ENCODE measurements at regions not wholly inside any gene's neighbourhood (a gene's known extent, or its start where the extent isn't known, plus 50 kb on each side); places are given as distances from the start of the nearest gene placed in this dataset.

- H2BK5ac ChIP-seq (ENCODE audit: low read length), result no peak overlapping the region
- no peak overlapping the region for H2BK15ac ChIP-seq (ENCODE audit: low read length)
- no peak overlapping the region for H2AFZ ChIP-seq (ENCODE audit: low read length)
- WGBS, 2 donors (ENCODE audit: extremely low coverage in 2 of 2, insufficient read length in 2 of 2, insufficient replicate concordance in 1 of 2), result no CpG with 5 or more reads among the region's 1 CpG
- H3K27ac ChIP-seq (replicated peaks; ENCODE audit: low read length), result no peak overlapping the region
- H3K23ac ChIP-seq (ENCODE audit: low read depth, low read length, poor library complexity), result no peak overlapping the region
- no peak overlapping the region for H3K4me2 ChIP-seq (ENCODE audit: insufficient read depth, low read length, poor library complexity, severe bottlenecking)
- H3K18ac ChIP-seq (ENCODE audit: low read length), result no peak overlapping the region
- no peaks in the 10 kb centered on the region for H3K27me3 ChIP-seq (ENCODE audit: control insufficient read depth in 3 of 3, insufficient read depth in 3 of 3, low read depth in 1 of 3, low read length in 3 of 3)
- H3K79me1 ChIP-seq (ENCODE audit: low read depth, low read length), result no peaks in the 10 kb centered on the region
- H3K9me3 ChIP-seq (replicated peaks in 1 of 2; ENCODE audit: control insufficient read depth in 2 of 2, insufficient read depth in 1 of 2, low read depth in 1 of 2, low read length in 2 of 2), result peaks cover 0 to 2% of the 10 kb centered on the region in 2 donors
- H4K8ac ChIP-seq (ENCODE audit: low read depth, low read length), result no peak overlapping the region
- no peak overlapping the region for H2BK120ac ChIP-seq (ENCODE audit: low read depth, low read length)
- H3K4ac ChIP-seq (ENCODE audit: low read length), result no peak overlapping the region
- H4K91ac ChIP-seq (ENCODE audit: low read depth, low read length, poor library complexity), result no peak overlapping the region
- H3K9ac ChIP-seq (ENCODE audit: low read depth, low read length, poor library complexity), result no peak overlapping the region
- no peaks in the 10 kb centered on the region for H3K4me1 ChIP-seq (ENCODE audit: control insufficient read depth in 2 of 2, insufficient read depth in 1 of 2, low read depth in 1 of 2, low read length in 2 of 2)
- no peak for DNase-seq (ENCODE audit: low spot score)
- no peak overlapping the region for H3K4me3 ChIP-seq (ENCODE audit: low read length in 2 of 2)
- H2BK12ac ChIP-seq (ENCODE audit: low read length), result no peak overlapping the region
- no peak overlapping the region for H3K14ac ChIP-seq (ENCODE audit: low read length)
- H3K36me3 ChIP-seq (replicated peaks in 1 of 2; ENCODE audit: control insufficient read depth in 2 of 2, insufficient read depth in 2 of 2, low read length in 2 of 2), result no peaks in the 10 kb centered on the region
- no peak overlapping the region for H2AK5ac ChIP-seq (ENCODE audit: low read depth, low read length)
These were observed 67.2 kb upstream of the XCR1 start for GRCh38 chr3:46094506-46094905.

GRCh38 chr3:46093966-46094365, 66.7 kb upstream of the XCR1 start:
- no peak overlapping the region for H4K8ac ChIP-seq (ENCODE audit: low read depth, low read length)
- H2AK5ac ChIP-seq (ENCODE audit: low read depth, low read length), result no peak overlapping the region
- no peak overlapping the region for H3K4me2 ChIP-seq (ENCODE audit: insufficient read depth, low read length, poor library complexity, severe bottlenecking)
- H3K36me3 ChIP-seq (replicated peaks in 1 of 2; ENCODE audit: control insufficient read depth in 2 of 2, insufficient read depth in 2 of 2, low read length in 2 of 2), result no peaks in the 10 kb centered on the region
- no peak overlapping the region for H3K23ac ChIP-seq (ENCODE audit: low read depth, low read length, poor library complexity)
- no peak overlapping the region for H3K27ac ChIP-seq (replicated peaks; ENCODE audit: low read length)
- no peaks in the 10 kb centered on the region for H3K27me3 ChIP-seq (ENCODE audit: control insufficient read depth in 3 of 3, insufficient read depth in 3 of 3, low read depth in 1 of 3, low read length in 3 of 3)
- no peak overlapping the region for H3K9ac ChIP-seq (ENCODE audit: low read depth, low read length, poor library complexity)
- no peak overlapping the region for H3K4ac ChIP-seq (ENCODE audit: low read length)
- no peak overlapping the region for H2BK15ac ChIP-seq (ENCODE audit: low read length)
- peaks cover 0 to 2% of the 10 kb centered on the region in 2 donors for H3K9me3 ChIP-seq (replicated peaks in 1 of 2; ENCODE audit: control insufficient read depth in 2 of 2, insufficient read depth in 1 of 2, low read depth in 1 of 2, low read length in 2 of 2)
- H3K4me1 ChIP-seq (ENCODE audit: control insufficient read depth in 2 of 2, insufficient read depth in 1 of 2, low read depth in 1 of 2, low read length in 2 of 2), result no peaks in the 10 kb centered on the region
- no peak overlapping the region for H2BK120ac ChIP-seq (ENCODE audit: low read depth, low read length)
- no peak overlapping the region for H2AFZ ChIP-seq (ENCODE audit: low read length)
- H3K14ac ChIP-seq (ENCODE audit: low read length), result no peak overlapping the region
- no peak overlapping the region for H3K4me3 ChIP-seq (ENCODE audit: low read length in 2 of 2)
- WGBS, 2 donors (ENCODE audit: extremely low coverage in 2 of 2, insufficient read length in 2 of 2, insufficient replicate concordance in 1 of 2), result no CpG with 5 or more reads among the region's 4 CpGs
- H2BK12ac ChIP-seq (ENCODE audit: low read length), result no peak overlapping the region
- H2BK5ac ChIP-seq (ENCODE audit: low read length), result no peak overlapping the region
- H3K18ac ChIP-seq (ENCODE audit: low read length), result no peak overlapping the region
- H3K79me1 ChIP-seq (ENCODE audit: low read depth, low read length), result no peaks in the 10 kb centered on the region
- H4K91ac ChIP-seq (ENCODE audit: low read depth, low read length, poor library complexity), result no peak overlapping the region
- no peak for DNase-seq (ENCODE audit: low spot score)

GRCh38 chr3:46093327-46093942, 66.2 kb upstream of the XCR1 start:
- H2BK15ac ChIP-seq (ENCODE audit: low read length), result no peak overlapping the region
- H3K27ac ChIP-seq (replicated peaks; ENCODE audit: low read length), result no peak overlapping the region
- H3K9ac ChIP-seq (ENCODE audit: low read depth, low read length, poor library complexity), result no peak overlapping the region
- no peak for DNase-seq (ENCODE audit: low spot score)
- no peak overlapping the region for H4K8ac ChIP-seq (ENCODE audit: low read depth, low read length)
- H3K4me3 ChIP-seq (ENCODE audit: low read length in 2 of 2), result no peak overlapping the region
- H2AFZ ChIP-seq (ENCODE audit: low read length), result no peak overlapping the region
- H3K4me2 ChIP-seq (ENCODE audit: insufficient read depth, low read length, poor library complexity, severe bottlenecking), result no peak overlapping the region
- no peak overlapping the region for H3K18ac ChIP-seq (ENCODE audit: low read length)
- no peak overlapping the region for H2BK5ac ChIP-seq (ENCODE audit: low read length)
- no peak overlapping the region for H3K4ac ChIP-seq (ENCODE audit: low read length)
- H3K9me3 ChIP-seq (replicated peaks in 1 of 2; ENCODE audit: control insufficient read depth in 2 of 2, insufficient read depth in 1 of 2, low read depth in 1 of 2, low read length in 2 of 2), result peaks cover 0 to 2% of the 10 kb centered on the region in 2 donors
- H3K23ac ChIP-seq (ENCODE audit: low read depth, low read length, poor library complexity), result no peak overlapping the region
- no peak overlapping the region for H2BK12ac ChIP-seq (ENCODE audit: low read length)
- H3K14ac ChIP-seq (ENCODE audit: low read length), result no peak overlapping the region
- no peaks in the 10 kb centered on the region for H3K79me1 ChIP-seq (ENCODE audit: low read depth, low read length)
- no peaks in the 10 kb centered on the region for H3K27me3 ChIP-seq (ENCODE audit: control insufficient read depth in 3 of 3, insufficient read depth in 3 of 3, low read depth in 1 of 3, low read length in 3 of 3)
- H2AK5ac ChIP-seq (ENCODE audit: low read depth, low read length), result no peak overlapping the region
- H4K91ac ChIP-seq (ENCODE audit: low read depth, low read length, poor library complexity), result no peak overlapping the region
- H2BK120ac ChIP-seq (ENCODE audit: low read depth, low read length), result no peak overlapping the region
- H3K4me1 ChIP-seq (ENCODE audit: control insufficient read depth in 2 of 2, insufficient read depth in 1 of 2, low read depth in 1 of 2, low read length in 2 of 2), result no peaks in the 10 kb centered on the region
- no peaks in the 10 kb centered on the region for H3K36me3 ChIP-seq (replicated peaks in 1 of 2; ENCODE audit: control insufficient read depth in 2 of 2, insufficient read depth in 2 of 2, low read length in 2 of 2)
- WGBS, 2 donors (ENCODE audit: extremely low coverage in 2 of 2, insufficient read length in 2 of 2, insufficient replicate concordance in 1 of 2), result no CpG with 5 or more reads among the region's 2 CpGs

GRCh38 chr3:46092702-46093080, 65.4 kb upstream of the XCR1 start:
- no peak overlapping the region for H3K23ac ChIP-seq (ENCODE audit: low read depth, low read length, poor library complexity)
- H3K4me3 ChIP-seq (ENCODE audit: low read length in 2 of 2), result no peak overlapping the region
- H2BK12ac ChIP-seq (ENCODE audit: low read length), result no peak overlapping the region
- no peaks in the 10 kb centered on the region for H3K4me1 ChIP-seq (ENCODE audit: control insufficient read depth in 2 of 2, insufficient read depth in 1 of 2, low read depth in 1 of 2, low read length in 2 of 2)
- H3K14ac ChIP-seq (ENCODE audit: low read length), result no peak overlapping the region
- H2BK5ac ChIP-seq (ENCODE audit: low read length), result no peak overlapping the region
- H2BK120ac ChIP-seq (ENCODE audit: low read depth, low read length), result no peak overlapping the region
- no peak overlapping the region for H4K91ac ChIP-seq (ENCODE audit: low read depth, low read length, poor library complexity)
- H3K4ac ChIP-seq (ENCODE audit: low read length), result no peak overlapping the region
- H2AFZ ChIP-seq (ENCODE audit: low read length), result no peak overlapping the region
- no peak overlapping the region for H3K18ac ChIP-seq (ENCODE audit: low read length)
- peaks cover 0 to 2% of the 10 kb centered on the region in 2 donors for H3K9me3 ChIP-seq (replicated peaks in 1 of 2; ENCODE audit: control insufficient read depth in 2 of 2, insufficient read depth in 1 of 2, low read depth in 1 of 2, low read length in 2 of 2)
- H3K27me3 ChIP-seq (ENCODE audit: control insufficient read depth in 3 of 3, insufficient read depth in 3 of 3, low read depth in 1 of 3, low read length in 3 of 3), result no peaks in the 10 kb centered on the region
- H4K8ac ChIP-seq (ENCODE audit: low read depth, low read length), result no peak overlapping the region
- H3K9ac ChIP-seq (ENCODE audit: low read depth, low read length, poor library complexity), result no peak overlapping the region
- H2AK5ac ChIP-seq (ENCODE audit: low read depth, low read length), result no peak overlapping the region
- H3K4me2 ChIP-seq (ENCODE audit: insufficient read depth, low read length, poor library complexity, severe bottlenecking), result no peak overlapping the region
- H3K27ac ChIP-seq (replicated peaks; ENCODE audit: low read length), result no peak overlapping the region
- H2BK15ac ChIP-seq (ENCODE audit: low read length), result no peak overlapping the region
- H3K36me3 ChIP-seq (replicated peaks in 1 of 2; ENCODE audit: control insufficient read depth in 2 of 2, insufficient read depth in 2 of 2, low read length in 2 of 2), result no peaks in the 10 kb centered on the region
- no peak for DNase-seq (ENCODE audit: low spot score)
- no CpG with 5 or more reads among the region's 2 CpGs for WGBS, 2 donors (ENCODE audit: extremely low coverage in 2 of 2, insufficient read length in 2 of 2, insufficient replicate concordance in 1 of 2)
- no peaks in the 10 kb centered on the region for H3K79me1 ChIP-seq (ENCODE audit: low read depth, low read length)
